IPS-18c (cell line): ENCODE measurements at regions not wholly inside any gene's neighbourhood (a gene's known extent, or its start where the extent isn't known, plus 50 kb on each side); places are given as distances from the start of the nearest gene placed in this dataset.

Experiments
- H3K4me3 ChIP-seq: 2 replicates; pipeline ENCODE4 v1.7.0; 2013; ENCODE audit warnings: low read depth, mild to moderate bottlenecking, low read length, moderate library complexity; ENCODE audit not compliant: insufficient read depth
- H3K9me3 ChIP-seq: one replicate; pipeline ENCODE4 v1.6.1; 2013; ENCODE audit warnings: mild to moderate bottlenecking, low read length, moderate library complexity; ENCODE audit not compliant: control insufficient read depth, insufficient read depth

DNA sequence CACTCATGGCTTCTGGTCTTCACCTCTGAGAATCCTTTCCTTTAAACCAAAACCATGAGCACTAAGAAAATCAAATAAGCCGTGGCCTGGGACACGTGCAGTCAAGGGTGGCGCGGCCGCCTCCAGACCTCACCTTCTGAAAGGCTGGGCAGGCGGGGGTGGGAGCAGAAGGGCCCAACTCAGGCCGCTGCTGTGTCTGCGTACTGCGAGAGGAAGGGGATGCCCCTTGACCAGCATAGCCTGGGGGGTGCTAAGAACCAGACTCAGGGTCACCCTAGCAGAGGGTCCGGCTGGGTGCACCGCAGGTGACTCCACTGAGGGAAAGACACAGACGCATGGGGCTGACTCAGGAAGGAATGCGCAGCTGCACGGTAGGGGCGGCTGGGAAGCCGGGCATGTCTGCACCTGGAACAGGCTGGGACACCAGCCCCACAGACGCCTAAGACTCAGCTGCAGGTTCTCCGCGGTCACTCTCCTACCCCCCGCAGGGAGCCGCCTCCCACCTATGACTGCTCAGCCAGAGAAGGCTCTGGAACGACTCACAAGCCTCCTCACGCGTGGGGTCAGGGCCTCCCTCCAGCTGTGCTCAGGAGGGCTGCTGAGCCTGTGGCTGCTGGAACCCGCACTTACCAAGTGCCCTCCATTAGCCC is 432.4 kb upstream of the MYT1L start:
- Histone ChIP-seq H3K9me3 (peaks cover 4% of the 10 kb centered on the region), H3K4me3 (no peak overlapping the region)

DNA sequence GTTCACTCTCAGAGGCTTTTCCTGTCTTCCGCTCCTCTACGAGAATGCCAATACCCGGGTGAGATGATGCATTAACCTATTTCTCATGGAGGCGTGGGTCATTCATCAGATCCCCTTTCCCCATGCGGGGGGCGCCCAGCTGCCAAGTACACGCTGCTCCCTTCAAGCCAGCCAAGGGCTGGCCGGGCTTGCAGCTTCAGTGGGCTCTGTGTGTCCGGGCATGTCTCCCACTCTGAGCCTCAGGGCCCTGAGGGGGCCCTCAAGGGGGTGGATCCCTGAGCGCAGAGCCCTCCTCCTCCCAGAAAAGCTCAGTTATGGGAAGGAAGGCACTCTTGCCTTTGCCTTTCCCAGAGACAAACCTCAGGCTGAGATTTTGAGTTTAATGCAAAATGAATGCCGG is 431.8 kb upstream of the MYT1L start:
- H3K4me3 ChIP-seq, result no peak overlapping the region
- H3K9me3 ChIP-seq, result peaks cover 4% of the 10 kb centered on the region

DNA sequence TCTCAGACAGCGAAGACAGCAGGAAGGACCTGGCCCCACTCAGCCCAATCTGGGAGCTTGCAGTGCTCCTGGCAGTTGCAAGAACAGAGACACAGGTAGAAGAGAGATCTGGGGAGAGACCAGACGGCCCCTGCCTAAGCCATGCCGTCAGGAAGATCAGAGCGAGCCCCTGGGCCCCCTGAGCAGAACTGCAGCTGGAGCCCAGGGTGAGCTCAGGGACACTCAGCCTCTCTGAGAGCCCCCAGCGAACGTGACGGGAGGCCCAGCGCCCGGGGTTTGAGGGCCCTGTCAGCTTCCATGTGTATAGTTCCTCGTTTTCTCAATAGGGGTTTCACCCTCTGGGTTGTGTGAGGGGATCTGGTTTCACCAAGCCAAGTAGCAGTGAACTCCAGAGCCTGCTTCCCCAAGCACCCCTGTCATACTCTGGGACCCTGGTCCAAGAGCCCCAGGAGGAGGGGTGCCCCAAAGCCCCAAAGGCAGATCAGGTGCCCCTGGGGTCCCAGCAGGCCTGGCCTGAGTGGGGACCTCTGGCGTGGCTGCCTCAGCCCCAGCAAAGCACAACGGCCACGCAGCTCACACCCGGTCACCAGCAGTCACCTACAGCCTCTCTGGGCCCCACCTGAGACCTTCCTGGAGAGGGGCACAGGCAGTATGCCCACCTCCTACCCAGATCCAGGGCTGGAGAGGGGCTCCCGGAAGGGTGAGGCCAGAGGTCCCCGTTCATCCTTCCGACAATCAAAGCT is 431.3 kb upstream of the MYT1L start:
- peaks cover 4% of the 10 kb centered on the region for H3K9me3 ChIP-seq
- H3K4me3 ChIP-seq, result no peak overlapping the region

- Histone ChIP-seq H3K9me3 (peaks cover 4% of the 10 kb centered on the region), H3K4me3 (no peak overlapping the region)
These were observed 427.8 kb upstream of the MYT1L start for GRCh38 chr2:2758793-2759367.

GRCh38 chr2:2757764-2758163 is 426.7 kb upstream of the MYT1L start:
- Histone ChIP-seq H3K4me3 (no peak overlapping the region), H3K9me3 (peaks cover 7% of the 10 kb centered on the region)

DNA sequence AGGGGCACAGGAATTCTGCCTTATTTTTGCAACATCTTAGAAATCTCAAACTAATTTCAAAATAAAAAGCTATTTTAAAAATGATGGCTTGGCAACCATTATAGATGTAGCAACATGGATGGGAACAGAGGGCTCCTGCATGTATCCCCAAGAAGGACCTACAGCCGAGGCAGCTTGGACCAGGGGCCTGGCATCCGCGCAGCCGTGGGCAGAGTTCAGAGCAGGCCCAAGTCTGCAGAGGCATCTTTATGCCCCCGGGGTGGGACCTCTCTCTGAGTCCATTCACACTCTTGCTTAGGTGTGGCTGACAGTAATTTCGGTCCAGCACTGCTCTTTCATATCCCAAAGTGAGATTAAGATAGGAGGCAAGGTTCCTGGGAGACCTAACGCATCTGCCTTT is 425.8 kb upstream of the MYT1L start:
- H3K9me3 ChIP-seq, result peaks cover 7% of the 10 kb centered on the region

DNA sequence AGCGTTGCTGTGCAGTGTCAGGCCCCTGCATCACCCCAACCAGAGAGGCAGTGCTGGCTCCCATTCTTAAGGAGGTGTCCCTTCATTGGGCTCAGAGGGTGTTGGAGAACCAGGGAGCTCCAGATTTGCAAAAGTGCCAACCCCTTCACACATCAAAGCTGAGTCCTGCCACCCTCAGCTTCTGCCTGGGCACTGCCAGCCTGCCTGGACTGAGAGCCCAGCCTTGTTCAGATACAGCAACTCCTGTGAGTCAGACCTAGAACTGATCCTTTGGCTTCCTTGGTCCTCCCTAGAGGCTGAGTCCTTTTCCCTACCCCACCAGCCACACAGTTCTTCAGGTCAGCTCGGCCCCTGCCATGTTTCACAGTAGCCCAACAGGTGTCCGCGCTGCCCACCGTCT is 424.9 kb upstream of the MYT1L start:
- no peak overlapping the region for H3K4me3 ChIP-seq
- H3K9me3 ChIP-seq, result peaks cover 10% of the 10 kb centered on the region

More for the DNA sequence above, 425.8 kb upstream of the MYT1L start:
- H3K4me3 ChIP-seq, result no peak overlapping the region

DNA sequence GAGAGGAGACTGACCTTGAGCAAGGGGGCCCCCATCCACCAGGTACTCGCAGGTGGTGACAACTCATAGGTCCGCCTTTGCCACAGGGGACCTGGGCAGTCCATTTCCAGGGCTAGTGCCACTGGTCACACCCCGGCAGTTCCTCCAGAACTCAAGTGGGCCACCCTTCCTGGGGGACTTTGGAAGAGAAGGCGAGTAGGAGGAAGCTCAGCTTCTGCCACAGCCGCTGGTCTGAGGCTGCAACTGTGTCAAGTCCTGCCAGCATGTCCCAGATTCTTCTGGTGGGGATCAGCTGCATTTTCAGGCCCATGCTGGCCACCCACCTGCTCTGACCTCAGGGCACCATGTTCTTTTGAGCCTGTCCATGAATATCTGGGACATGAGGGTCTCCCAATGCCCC is 423.9 kb upstream of the MYT1L start:
- Histone ChIP-seq H3K9me3 (peaks cover 6% of the 10 kb centered on the region), H3K4me3 (no peak overlapping the region)

DNA sequence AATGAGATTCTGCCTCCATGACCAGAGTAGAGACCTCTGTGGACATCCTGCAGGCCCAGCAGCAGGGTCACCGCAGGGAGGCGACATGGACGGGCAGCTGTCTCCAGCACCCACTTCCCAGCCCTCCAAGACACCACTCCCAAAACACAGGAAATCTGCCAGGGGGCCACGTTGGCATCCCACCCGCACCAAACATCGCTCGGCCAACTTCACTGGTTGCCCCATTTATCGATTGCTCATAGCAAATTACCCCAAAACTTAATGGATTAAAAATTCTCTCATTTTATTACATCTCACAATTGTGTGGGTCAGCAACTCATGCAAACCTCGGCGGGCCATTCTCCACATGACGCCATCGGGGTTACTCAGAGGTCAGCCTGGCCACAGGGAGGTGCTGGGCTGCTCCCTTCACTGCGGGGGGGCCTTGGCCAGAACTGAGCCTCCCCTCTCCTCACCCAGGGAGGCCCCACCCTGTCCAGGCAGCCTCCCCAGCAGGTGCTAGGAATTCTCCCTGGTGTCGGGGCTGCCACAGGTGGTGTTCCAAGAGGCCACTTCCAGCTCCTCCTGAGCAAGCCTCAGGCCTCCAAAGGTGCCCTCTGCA is 420.7 kb upstream of the MYT1L start:
- Histone ChIP-seq H3K9me3 (peaks cover 6% of the 10 kb centered on the region), H3K4me3 (no peak overlapping the region)

- no peak overlapping the region for H3K4me3 ChIP-seq
These were observed 420.0 kb upstream of the MYT1L start for GRCh38 chr2:2750867-2751714.

DNA sequence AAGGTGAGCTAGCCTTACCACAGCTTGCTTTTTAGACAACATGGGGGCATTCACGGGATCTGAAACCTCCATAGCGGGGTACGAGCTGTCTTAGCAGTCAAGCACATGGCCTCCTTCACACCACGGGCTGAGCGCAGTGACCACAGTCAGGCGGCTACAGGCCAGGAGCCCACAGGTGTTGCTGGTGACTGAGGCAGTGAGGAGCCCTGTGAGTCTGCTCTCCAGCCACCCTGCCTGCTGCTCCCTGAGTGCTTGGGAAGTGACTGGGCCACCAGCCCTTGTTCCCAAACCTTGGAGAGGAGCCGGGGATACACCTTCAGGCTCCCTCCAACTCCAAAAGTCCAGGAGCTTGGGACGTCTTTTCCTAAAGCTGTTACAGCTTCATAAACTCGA is 418.1 kb upstream of the MYT1L start:
- H3K4me3 ChIP-seq, result no peak overlapping the region

More at GRCh38 chr2:2750867-2751714, 420.0 kb upstream of the MYT1L start:
- H3K9me3 ChIP-seq, result peaks cover 6% of the 10 kb centered on the region

DNA sequence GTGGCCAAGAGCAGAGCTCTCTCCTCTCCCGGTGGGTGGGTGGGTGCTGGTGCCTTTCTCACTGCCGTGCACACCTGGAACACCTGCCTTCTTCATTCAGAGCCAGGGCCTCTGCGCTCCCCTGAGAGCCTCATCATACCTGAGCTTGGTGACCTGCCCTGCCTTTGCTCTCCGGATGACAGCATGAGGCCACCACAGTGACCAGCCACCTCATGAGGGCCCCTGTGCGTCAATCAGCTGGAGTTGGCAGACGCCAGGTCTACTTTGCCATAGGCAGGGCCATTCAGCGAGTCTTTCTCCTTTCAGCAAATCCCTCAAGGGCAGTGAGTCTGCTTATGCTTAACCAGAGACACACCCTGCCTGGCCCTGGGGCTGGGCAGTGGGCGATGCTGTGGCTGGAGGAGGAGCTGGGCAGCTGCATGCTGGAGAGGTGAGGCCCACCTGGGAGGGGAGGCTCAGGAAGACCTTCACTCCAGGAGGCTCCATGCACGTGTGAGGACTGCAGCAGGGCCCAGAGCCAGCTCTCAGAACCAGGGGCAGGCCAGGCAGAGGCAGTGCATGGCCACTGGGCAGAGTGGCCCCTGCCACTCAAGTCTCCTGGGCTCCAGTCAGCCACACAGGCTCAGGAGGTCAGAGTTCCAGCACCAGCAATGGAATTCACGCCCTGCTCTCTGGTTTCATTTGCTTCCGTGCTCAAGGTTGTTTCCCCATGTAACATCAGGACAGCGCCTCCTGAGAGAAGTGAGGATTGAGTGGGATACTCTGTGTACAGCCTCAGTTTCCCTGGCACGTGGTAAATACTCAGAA is 417.5 kb upstream of the MYT1L start:
- Histone ChIP-seq H3K4me3 (no peak overlapping the region), H3K9me3 (peaks cover 6% of the 10 kb centered on the region)

More for the DNA sequence above, 418.1 kb upstream of the MYT1L start:
- H3K9me3 ChIP-seq, result peaks cover 6% of the 10 kb centered on the region

- Histone ChIP-seq H3K4me3 (no peak overlapping the region), H3K9me3 (peaks cover 3% of the 10 kb centered on the region)
These were observed 416.8 kb upstream of the MYT1L start for GRCh38 chr2:2747797-2748301.

- Histone ChIP-seq H3K9me3 (peaks cover 3% of the 10 kb centered on the region), H3K4me3 (no peak overlapping the region)
These were observed 415.7 kb upstream of the MYT1L start for GRCh38 chr2:2746731-2747130.

- Histone ChIP-seq H3K9me3 (no peaks in the 10 kb centered on the region), H3K4me3 (no peak overlapping the region)
These were observed 414.1 kb upstream of the MYT1L start for GRCh38 chr2:2744958-2745715.

DNA sequence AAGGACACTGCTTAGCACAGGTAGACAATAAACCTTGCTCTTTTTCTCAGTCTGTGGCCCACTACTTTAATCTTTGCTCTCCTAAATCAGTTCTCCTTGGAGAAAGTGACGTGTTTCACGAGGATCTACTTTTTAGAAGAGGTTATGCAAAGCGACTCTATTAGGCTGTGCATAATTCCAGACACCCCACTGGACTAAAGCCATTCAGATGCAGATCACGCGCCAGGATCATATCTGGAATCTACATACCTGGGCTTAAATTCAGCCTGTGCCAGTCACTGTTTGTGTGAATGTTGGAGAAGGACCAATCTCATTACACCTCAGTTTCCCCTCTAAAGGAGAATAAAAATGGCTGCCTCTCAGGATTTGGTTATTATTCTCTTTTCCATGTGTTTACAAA is 413.0 kb upstream of the MYT1L start:
- no peaks in the 10 kb centered on the region for H3K9me3 ChIP-seq
- no peak overlapping the region for H3K4me3 ChIP-seq
